K562 (cell line): ENCODE measurements at regions not wholly inside any gene's neighbourhood (a gene's known extent, or its start where the extent isn't known, plus 50 kb on each side); places are given as distances from the start of the nearest gene placed in this dataset.

Experiments
- ATAC-seq: fragments of 200-7000 bp; cut with Tn5 transposase; 3 replicates; pipeline ENCODE4 v1.9.1; 2020; ENCODE audit warnings: moderate library complexity
- BruUV-seq: library from RNA; stranded (reverse); fragments of 400-500 nt; replicated peaks from 2 replicates; lab custom pipeline; 2021; lab: Mats Ljungman, UMichigan
- CTCF ChIA-PET: fragments of 300-600 bp; formaldehyde crosslinking; extraction: SDS; loops from one replicate; lab custom pipeline; 2021; ENCODE audit warnings: low intra/inter-chr PET ratio; lab: Yijun Ruan, JAX
- POLR2A ChIA-PET: fragments of 300-600, 350-650 bp; sonication (Branson Sonifier 250); formaldehyde crosslinking; extraction: SDS; loops from one replicate; lab custom pipeline; 2021; ENCODE audit warnings: antibody characterized with exemption, inconsistent platforms; lab: Yijun Ruan, JAX
- DNase-seq, 4 experiments: peaks; one replicate each; pipeline versions ENCODE4 v3.0.0 to v3.0.0-alpha.2; 2011 to 2018; ENCODE audit warnings: low spot score in 3 of 4, mixed read lengths in 3 of 4; ENCODE audit errors: extremely low read depth in 1 of 4
- FAIRE-seq: peaks from 2 replicates; lab custom pipeline; 2011; peaks lifted over from hg19 to GRCh38; lab: Jason Lieb, UNC
- H2AFZ ChIP-seq: 2 replicates; pipeline ENCODE4 v1.6.0; 2011; ENCODE audit warnings: low read depth, low read length, control low read depth, inconsistent platforms
- H3K27ac ChIP-seq: fragments of 200-600 bp; 3 replicates; pipeline ENCODE4 v1.8.0; 2011; ENCODE audit warnings: low read depth, mild to moderate bottlenecking, control low read depth, inconsistent platforms, low read length, moderate library complexity, mixed read lengths; ENCODE audit errors: extremely low read depth
- H3K27me3 ChIP-seq, 2 experiments: fragments of 300-600 bp in 1 of 2; 2 replicates in 1 of 2; 3 replicates in 1 of 2; pipeline versions ENCODE4 v1.6.0 to v1.8.0; 2011; ENCODE audit warnings: inconsistent platforms in 2 of 2, low read length in 2 of 2, mild to moderate bottlenecking in 1 of 2, mixed read lengths in 1 of 2, moderate library complexity in 1 of 2; ENCODE audit not compliant: control insufficient read depth in 2 of 2, insufficient read depth in 2 of 2
- H3K36me3 ChIP-seq: fragments of 300-600 bp; 3 replicates; pipeline ENCODE4 v1.8.0; 2011; ENCODE audit warnings: mild to moderate bottlenecking, low read length, inconsistent platforms; ENCODE audit not compliant: control insufficient read depth, insufficient read depth
- H3K4me1 ChIP-seq, 2 experiments: fragments of 200-600 bp in 1 of 2; replicated peaks in 1 of 2; 2 replicates in 1 of 2; 3 replicates in 1 of 2; pipeline versions ENCODE4 v1.5.1 to v1.8.0; 2011; ENCODE audit warnings: inconsistent platforms in 2 of 2, low read length in 2 of 2, mild to moderate bottlenecking in 1 of 2, mixed read lengths in 1 of 2, moderate library complexity in 1 of 2; ENCODE audit not compliant: control insufficient read depth in 2 of 2, insufficient read depth in 2 of 2
- H3K4me2 ChIP-seq: 2 replicates; pipeline ENCODE4 v1.6.1; 2011; ENCODE audit warnings: low read length, control low read depth, inconsistent platforms, mixed read lengths; ENCODE audit not compliant: insufficient read depth
- H3K4me3 ChIP-seq: fragments of 200-600 bp; sonication (generic), shearing (Covaris generic); 2 replicates; pipeline ENCODE4 v1.5.1; 2016; ENCODE audit warnings: control low read depth, inconsistent platforms
- H3K79me2 ChIP-seq: fragments of 200-600 bp; 3 replicates; pipeline ENCODE4 v1.8.0; 2011; ENCODE audit warnings: low read length, inconsistent platforms; ENCODE audit not compliant: control insufficient read depth, insufficient read depth
- H3K9ac ChIP-seq, 2 experiments: 2 replicates each; pipeline versions ENCODE4 v1.6.0 to v1.6.1; 2011; ENCODE audit warnings: low read depth in 2 of 2, low read length in 2 of 2, control low read depth in 1 of 2, inconsistent platforms in 1 of 2, mild to moderate bottlenecking in 1 of 2, mixed read lengths in 1 of 2; ENCODE audit not compliant: insufficient read depth in 1 of 2
- H3K9me1 ChIP-seq: one replicate; pipeline ENCODE4 v1.6.0; 2011; ENCODE audit warnings: inconsistent platforms, mild to moderate bottlenecking, low read length, moderate library complexity; ENCODE audit not compliant: control insufficient read depth, insufficient read depth
- H3K9me3 ChIP-seq: replicated peaks from 2 replicates; pipeline ENCODE4 v1.5.1; 2011; ENCODE audit warnings: low read depth, low read length, inconsistent platforms; ENCODE audit not compliant: control insufficient read depth, insufficient read depth
- H4K20me1 ChIP-seq: replicated peaks from 2 replicates; pipeline ENCODE4 v1.6.1; 2011; ENCODE audit warnings: low read length, inconsistent platforms, mixed read lengths; ENCODE audit not compliant: control insufficient read depth, insufficient read depth
- BHLHE40 ChIP-seq: IDR thresholded peaks from 2 replicates; pipeline ENCODE4 v1.6.1; 2011; ENCODE audit warnings: low read length, improper control_type of control experiment
- CAMTA2 ChIP-seq: fragments of 250-450 bp; sonication (Bioruptor Pico); conservative IDR thresholded peaks from 2 replicates; pipeline ENCODE4 v1.5.1; 2022
- E4F1 ChIP-seq: fragments of 250-450 bp; sonication (Bioruptor Pico); IDR thresholded peaks from 2 replicates; pipeline ENCODE4 v1.5.0; 2021; ENCODE audit warnings: mild to moderate bottlenecking, borderline replicate concordance
- RBM34 ChIP-seq: fragments of 200-400 bp; formaldehyde crosslinking; IDR thresholded peaks from 2 replicates; pipeline ENCODE4 v1.6.1; 2018; ENCODE audit warnings: low read length, borderline replicate concordance; ENCODE audit not compliant: insufficient read depth
- ZSCAN32 ChIP-seq: fragments of 450-650 bp; formaldehyde crosslinking; IDR thresholded peaks from 2 replicates; pipeline ENCODE4 v1.4.0; 2020; ENCODE audit warnings: mild to moderate bottlenecking, moderate library complexity
- WGBS: fragments of 100-300 bp; shearing (Covaris generic); methylation state at CpG from one replicate; pipeline ENCODE4 v1.1.6; 2016; ENCODE audit warnings: low coverage, mixed read lengths; ENCODE audit not compliant: insufficient coverage; ENCODE audit errors: missing lambda C conversion rate; 5-methylcytosine and 5-hydroxymethylcytosine counted together
- in situ Hi-C: fragments of 300-500 bp; cut with MboI; formaldehyde crosslinking; loops from 4 replicates; pipeline ENCODE4 v1.15.0; 2018; ENCODE audit warnings: inconsistent platforms, mixed read lengths
- intact Hi-C: fragments of 100-400 bp; cut with micrococcal nuclease; formaldehyde crosslinking; loops from 2 replicates; pipeline ENCODE4 v1.14.2; 2022

DNA sequence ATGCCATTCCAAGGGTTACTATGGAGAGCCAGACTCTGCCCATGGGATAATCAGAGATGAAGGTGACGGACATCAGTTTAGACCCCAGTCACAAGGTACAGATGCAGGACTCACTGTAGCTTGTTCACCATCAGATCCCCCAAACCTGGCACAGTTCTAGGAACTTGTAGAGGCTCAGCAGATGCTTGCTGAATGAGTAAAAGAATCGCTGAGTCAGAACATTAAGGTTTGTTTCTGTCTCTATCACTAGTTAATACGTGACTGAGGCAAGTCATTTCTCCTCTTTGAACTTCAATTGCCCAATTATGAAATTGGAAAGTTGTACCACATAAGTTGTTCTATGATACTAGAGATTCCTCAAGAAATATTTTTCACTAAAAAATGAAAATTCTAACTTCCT lies 65.1 kb downstream of the PPP1R3C start (continued):
- TF ChIP-seq E4F1 (CRISPR knock-in tag), result no peak

GRCh38 chr10:91566115-91566514 lies 66.8 kb downstream of the PPP1R3C start:
- BruUV-seq, result no TSS peak
- ChIA-PET POLR2A (interaction anchor here (0.6 to 2.0 kb wide), 4 partner anchors 10 to 48 kb away, joined by 3 to 9 read pairs (median 4); no protein-coding TSS in a partner anchor), CTCF (no interaction called here)
- intact Hi-C loops (no loop called here), in situ Hi-C loops (no loop called here)
- no peaks in the 10 kb centered on the region; the same call in 1 of the 2 replicates for H3K9me3 ChIP-seq
- ATAC-seq (no peak), FAIRE-seq (no peak)
- no peaks in the 10 kb centered on the region for H3K79me2 ChIP-seq
- H3K9ac ChIP-seq, result no peak overlapping the region
- H3K4me1 ChIP-seq, result peaks cover 0 to 17% of the 10 kb centered on the region in 2 experiments; a peak in 4 of 5 replicates
- H3K9me1 ChIP-seq, result no peaks in the 10 kb centered on the region
- no peaks in the 10 kb centered on the region for H4K20me1 ChIP-seq
- WGBS, result 45% methylated on average over 3 of the region's 3 CpGs
- H3K4me3 ChIP-seq, result no peak overlapping the region
- no peaks in the 10 kb centered on the region for H3K36me3 ChIP-seq
- H3K4me2 ChIP-seq, result no peak overlapping the region
- H3K27ac ChIP-seq, result no peak overlapping the region
- TF ChIP-seq CAMTA2 (no peak), BHLHE40 (no peak), RBM34 (no peak), ZSCAN32 (CRISPR knock-in tag) (no peak)
- TF ChIP-seq, all 486 proteins: peak for 0
- no peak for DNase-seq
- Histone ChIP-seq H2AFZ (no peak overlapping the region), H3K27me3 (no peaks in the 10 kb centered on the region)
